H1 (cell line): ENCODE measurements at regions not wholly inside any gene's neighbourhood (a gene's known extent, or its start where the extent isn't known, plus 50 kb on each side); places are given as distances from the start of the nearest gene placed in this dataset.

Source experiments
- EZH2 ChIP-seq: fragments of 200-600 bp; sonication (generic); IDR thresholded peaks from 2 replicates; pipeline ENCODE4 v1.7.1; 2012; ENCODE audit warnings: low read depth, mild to moderate bottlenecking, moderate library complexity, low read length, inconsistent platforms; ENCODE audit not compliant: severe bottlenecking
- JUND ChIP-seq: IDR thresholded peaks from 2 replicates; pipeline ENCODE4 v1.6.1; 2011; ENCODE audit warnings: mild to moderate bottlenecking, improper control_type of control experiment, low read length
- PHF8 ChIP-seq: fragments of 200-600 bp; sonication (generic); conservative IDR thresholded peaks from 2 replicates; pipeline ENCODE4 v1.7.1; 2012; ENCODE audit warnings: low read depth, mild to moderate bottlenecking, inconsistent platforms, low read length, moderate library complexity
- POLR2AphosphoS5 ChIP-seq: IDR thresholded peaks from 2 replicates; pipeline ENCODE4 v1.6.1; 2011; ENCODE audit warnings: low read depth, low read length
- SP1 ChIP-seq: IDR thresholded peaks from 2 replicates; pipeline ENCODE4 v1.6.1; 2011; ENCODE audit warnings: low read depth, low read length
- ZNF274 ChIP-seq: IDR thresholded peaks from 2 replicates; pipeline ENCODE4 v1.7.0; 2012; ENCODE audit warnings: low read length, borderline replicate concordance; ENCODE audit errors: extremely low read depth
- TF ChIP-seq, protein P1 (sequence below): IDR thresholded peaks from 2 replicates; pipeline ENCODE4 v1.6.1; 2012; ENCODE audit warnings: inconsistent platforms

GRCh38 chr3:59510576-59510975 is 460.8 kb upstream of the CFAP20DC start (continued):
- TF ChIP-seq JUND (no peak), PHF8 (no peak), SP1 (no peak), ZNF274 (no peak), POLR2AphosphoS5 (no peak), EZH2 (no peak)
- TF ChIP-seq, protein P1, sequence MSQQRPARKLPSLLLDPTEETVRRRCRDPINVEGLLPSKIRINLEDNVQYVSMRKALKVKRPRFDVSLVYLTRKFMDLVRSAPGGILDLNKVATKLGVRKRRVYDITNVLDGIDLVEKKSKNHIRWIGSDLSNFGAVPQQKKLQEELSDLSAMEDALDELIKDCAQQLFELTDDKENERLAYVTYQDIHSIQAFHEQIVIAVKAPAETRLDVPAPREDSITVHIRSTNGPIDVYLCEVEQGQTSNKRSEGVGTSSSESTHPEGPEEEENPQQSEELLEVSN, result no peak
